ENCODE measurements at regions not wholly inside any gene's neighbourhood (a gene's known extent, or its start where the extent isn't known, plus 50 kb on each side); places are given as distances from the start of the nearest gene placed in this dataset.

DNA sequence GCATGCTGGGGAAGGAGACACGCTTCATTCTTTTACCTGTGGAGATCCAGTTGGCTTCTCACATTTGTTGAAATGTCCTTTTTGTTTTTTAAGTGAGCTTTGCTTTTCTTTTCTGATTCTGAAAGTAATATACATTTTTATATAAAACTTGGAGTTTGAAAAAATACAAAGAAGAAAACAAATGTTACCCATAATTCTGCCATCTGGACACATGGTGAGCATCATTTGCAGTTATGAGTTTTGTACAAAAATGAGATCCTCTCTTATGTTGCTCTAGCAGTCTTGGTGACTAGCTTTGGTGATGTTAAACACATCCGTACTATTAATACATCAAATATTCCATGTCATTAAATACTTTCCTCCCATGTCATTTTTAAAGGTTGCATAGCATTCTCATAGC is 101.1 kb upstream of the OTOS start:
- TF ChIP-seq POLR2AphosphoS5 (IDR thresholded peaks at IDR 0.05; ENCODE audit: low read depth, low read length) (no peak), POLR2A (IDR thresholded peaks at IDR 0.05; ENCODE audit: low read depth, low read length) (no peak), TAF1 (IDR thresholded peaks at IDR 0.05; ENCODE audit: low read depth, low read length) (no peak), POU2F2 (IDR thresholded peaks at IDR 0.05; ENCODE audit: low read depth, low read length) (no peak), SPI1 (IDR thresholded peaks at IDR 0.05; ENCODE audit: low read depth, low read length) (no peak)
